DND-41 (cell line): ENCODE measurements at regions not wholly inside any gene's neighbourhood (a gene's known extent, or its start where the extent isn't known, plus 50 kb on each side); places are given as distances from the start of the nearest gene placed in this dataset.

Source experiments
- CTCF ChIP-seq: IDR thresholded peaks from 2 replicates; pipeline ENCODE4 v1.5.1; 2012; ENCODE audit warnings: borderline replicate concordance, low read length, moderate library complexity, mild to moderate bottlenecking; ENCODE audit not compliant: poor library complexity, severe bottlenecking; ENCODE audit errors: extremely low read depth
- EZH2 ChIP-seq: IDR thresholded peaks from 3 replicates; pipeline ENCODE4 v1.6.1; 2012; ENCODE audit warnings: borderline replicate concordance, low read depth, mild to moderate bottlenecking, moderate library complexity, low read length, inconsistent platforms; ENCODE audit not compliant: severe bottlenecking

DNA sequence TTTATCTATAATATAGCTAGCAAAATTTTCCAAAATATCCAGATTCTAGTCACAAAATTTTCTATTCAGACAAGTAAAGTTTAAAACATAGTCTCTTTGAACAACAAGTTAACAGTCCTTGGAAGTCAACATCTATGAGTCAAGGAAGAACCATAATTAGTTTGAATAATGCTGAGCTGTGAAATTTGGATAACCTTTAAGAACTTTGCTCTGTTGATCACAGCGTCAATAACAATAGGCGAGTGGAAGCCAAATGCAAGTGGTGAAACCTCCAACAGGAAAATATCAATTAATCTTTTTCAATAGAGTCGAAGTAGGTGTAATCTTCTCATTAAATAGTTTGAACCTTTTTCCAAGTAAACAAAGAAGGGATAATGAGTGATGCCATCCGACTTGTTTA, 466.6 kb downstream of the FOXG1 start:
- no peak for TF ChIP-seq CTCF
- TF ChIP-seq EZH2, result no peak
